ENCODE measurements at regions not wholly inside any gene's neighbourhood (a gene's known extent, or its start where the extent isn't known, plus 50 kb on each side); places are given as distances from the start of the nearest gene placed in this dataset.

- TF ChIP-seq CTCF (IDR thresholded peaks at IDR 0.05; ENCODE audit: low read length) = no peak
- TF ChIP-seq EZH2 (IDR thresholded peaks at IDR 0.05; ENCODE audit: borderline replicate concordance, low read length) = no peak
Measured at GRCh38 chr12:87930033-87930432, 99.2 kb downstream of the C12orf50 start.

Data from OCI-LY1 (cell line).